Neural cell (in vitro differentiated cells): ENCODE measurements at regions not wholly inside any gene's neighbourhood (a gene's known extent, or its start where the extent isn't known, plus 50 kb on each side); places are given as distances from the start of the nearest gene placed in this dataset.

Experiments used
- H2AFZ ChIP-seq: fragments of 200-600, 300-800 bp; sonication (generic), shearing (Covaris generic); 2 replicates; pipeline ENCODE4 v1.6.0; 2014; ENCODE audit warnings: low read depth, mild to moderate bottlenecking, antibody characterized with exemption, low read length, moderate library complexity
- H3F3A ChIP-seq: fragments of 200-600 bp; shearing (Covaris generic); 2 replicates; pipeline ENCODE4 v1.6.1; 2016; ENCODE audit warnings: mild to moderate bottlenecking, moderate library complexity, mixed read lengths, antibody characterized with exemption, low read length; ENCODE audit not compliant: insufficient read depth, poor library complexity, severe bottlenecking
- H3K27ac ChIP-seq: fragments of 200-600, 300-800 bp; sonication (generic), shearing (Covaris generic); 2 replicates; pipeline ENCODE4 v1.5.1; 2014; ENCODE audit warnings: mild to moderate bottlenecking, low read length, moderate library complexity
- H3K27me3 ChIP-seq: fragments of 300-800, 200-600 bp; sonication (generic), shearing (Covaris generic); 2 replicates; pipeline ENCODE4 v1.6.0; 2014; ENCODE audit warnings: mild to moderate bottlenecking, low read depth, low read length, moderate library complexity; ENCODE audit not compliant: insufficient read depth
- H3K36me3 ChIP-seq: fragments of 300-800, 200-600 bp; sonication (generic), shearing (Covaris generic); 2 replicates; pipeline ENCODE4 v1.5.1; 2014; ENCODE audit warnings: mild to moderate bottlenecking, antibody characterized with exemption, low read length, moderate library complexity; ENCODE audit not compliant: insufficient read depth
- H3K4me2 ChIP-seq: fragments of 300-800, 200-600 bp; sonication (generic), shearing (Covaris generic); 2 replicates; pipeline ENCODE4 v1.6.0; 2014; ENCODE audit warnings: mild to moderate bottlenecking, low read length
- H3K4me3 ChIP-seq: fragments of 300-800, 200-600 bp; sonication (generic), shearing (Covaris generic); 2 replicates; pipeline ENCODE4 v1.5.1; 2014; ENCODE audit warnings: mild to moderate bottlenecking, low read length, moderate library complexity
- H3K79me2 ChIP-seq: fragments of 200-600 bp; shearing (Covaris generic); replicated peaks from 2 replicates; pipeline ENCODE4 v1.6.0; 2014; ENCODE audit warnings: mild to moderate bottlenecking, low read length, moderate library complexity; ENCODE audit not compliant: insufficient read depth
- H3K9ac ChIP-seq: fragments of 300-800, 200-600 bp; sonication (generic), shearing (Covaris generic); 2 replicates; pipeline ENCODE4 v1.6.1; 2016; ENCODE audit warnings: mild to moderate bottlenecking, low read length, mixed read lengths
- H3K9me2 ChIP-seq: fragments of 200-600 bp; shearing (Covaris generic); 2 replicates; pipeline ENCODE4 v1.6.1; 2016; ENCODE audit warnings: mild to moderate bottlenecking, low read length, mixed read lengths; ENCODE audit not compliant: insufficient read depth
- H3K9me3 ChIP-seq: fragments of 200-600, 300-800 bp; sonication (generic), shearing (Covaris generic); 2 replicates; pipeline ENCODE4 v1.6.1; 2016; ENCODE audit warnings: mild to moderate bottlenecking, mixed run types, low read length, moderate library complexity, mixed read lengths
- H4K20me1 ChIP-seq: fragments of 200-600 bp; shearing (Covaris generic); 2 replicates; pipeline ENCODE4 v1.6.1; 2016; ENCODE audit warnings: mild to moderate bottlenecking, mixed run types; ENCODE audit not compliant: insufficient read depth
- CTCF ChIP-seq: fragments of 450-650 bp; IDR thresholded peaks from 2 replicates; pipeline ENCODE4 v1.5.1; 2014; ENCODE audit warnings: antibody characterized with exemption, mild to moderate bottlenecking, moderate library complexity; ENCODE audit not compliant: poor library complexity, severe bottlenecking
- EP300 ChIP-seq: fragments of 450-650 bp; conservative IDR thresholded peaks from 2 replicates; pipeline ENCODE4 v1.6.1; 2014; ENCODE audit warnings: antibody characterized with exemption, mild to moderate bottlenecking, moderate library complexity; ENCODE audit not compliant: poor library complexity, severe bottlenecking
- EZH2 ChIP-seq: fragments of 200-600, 300-800 bp; shearing (Covaris generic), sonication (generic); IDR thresholded peaks from 2 replicates; pipeline ENCODE4 v1.6.1; 2014; ENCODE audit warnings: antibody characterized with exemption, low read length, borderline replicate concordance, mild to moderate bottlenecking; ENCODE audit not compliant: insufficient read depth, poor library complexity, severe bottlenecking
- MXI1 ChIP-seq: fragments of 450-650 bp; conservative IDR thresholded peaks from 2 replicates; pipeline ENCODE4 v1.6.1; 2014; ENCODE audit warnings: antibody characterized with exemption, mild to moderate bottlenecking; ENCODE audit not compliant: poor library complexity, severe bottlenecking
- POLR2AphosphoS5 ChIP-seq: IDR thresholded peaks from 2 replicates; pipeline ENCODE4 v1.6.1; 2012
- RAD21 ChIP-seq: fragments of 450-650 bp; conservative IDR thresholded peaks from 2 replicates; pipeline ENCODE4 v1.6.1; 2014; ENCODE audit warnings: antibody characterized with exemption, mild to moderate bottlenecking, moderate library complexity
- REST ChIP-seq: IDR thresholded peaks from 2 replicates; pipeline ENCODE4 v1.6.1; 2012; ENCODE audit warnings: borderline replicate concordance
- SMC3 ChIP-seq: fragments of 450-650 bp; conservative IDR thresholded peaks from 2 replicates; pipeline ENCODE4 v1.6.1; 2014; ENCODE audit warnings: antibody characterized with exemption, mild to moderate bottlenecking, moderate library complexity; ENCODE audit not compliant: poor library complexity
- TAF1 ChIP-seq: IDR thresholded peaks from 2 replicates; pipeline ENCODE4 v1.6.1; 2012; ENCODE audit warnings: low read depth

GRCh38 chr1:42041031-42041430, 112.2 kb upstream of the GUCA2B start:
- Histone ChIP-seq H3K9ac (no peak overlapping the region), H4K20me1 (no peaks in the 10 kb centered on the region), H3K36me3 (no peaks in the 10 kb centered on the region), H3K27me3 (peaks cover 3% of the 10 kb centered on the region), H3K9me2 (no peaks in the 10 kb centered on the region), H3K79me2 (no peaks in the 10 kb centered on the region), H3K4me3 (no peak overlapping the region), H2AFZ (no peak overlapping the region), H3K9me3 (no peaks in the 10 kb centered on the region), H3K27ac (no peak overlapping the region), H3K4me2 (no peak overlapping the region), H3F3A (no peaks in the 10 kb centered on the region)
- no peak for TF ChIP-seq POLR2AphosphoS5
- no peak for TF ChIP-seq REST
- TF ChIP-seq TAF1, result no peak
- TF ChIP-seq EP300, result no peak
- TF ChIP-seq RAD21, result no peak
- TF ChIP-seq MXI1, result no peak
- no peak for TF ChIP-seq SMC3
- no peak for TF ChIP-seq EZH2
- TF ChIP-seq CTCF, result no peak

- Histone ChIP-seq H3K27ac (no peak overlapping the region), H3F3A (no peaks in the 10 kb centered on the region), H3K9ac (no peak overlapping the region), H2AFZ (no peak overlapping the region), H3K27me3 (peaks cover 3% of the 10 kb centered on the region), H3K79me2 (no peaks in the 10 kb centered on the region), H3K9me2 (no peaks in the 10 kb centered on the region), H3K9me3 (no peaks in the 10 kb centered on the region), H3K36me3 (no peaks in the 10 kb centered on the region), H4K20me1 (no peaks in the 10 kb centered on the region), H3K4me2 (no peak overlapping the region), H3K4me3 (no peak overlapping the region)
- TF ChIP-seq CTCF (no peak), SMC3 (no peak), MXI1 (no peak), EZH2 (no peak), TAF1 (no peak), RAD21 (no peak), POLR2AphosphoS5 (no peak), REST (no peak), EP300 (no peak)
Measured at GRCh38 chr1:42040159-42040558, 113.1 kb upstream of the GUCA2B start.
